K562 (cell line): ENCODE measurements at regions not wholly inside any gene's neighbourhood (a gene's known extent, or its start where the extent isn't known, plus 50 kb on each side); places are given as distances from the start of the nearest gene placed in this dataset.

Experiments used
- ATAC-seq: fragments of 200-7000 bp; cut with Tn5 transposase; 3 replicates; pipeline ENCODE4 v1.9.1; 2020; ENCODE audit warnings: moderate library complexity
- BruUV-seq: library from RNA; stranded (reverse); fragments of 400-500 nt; replicated peaks from 2 replicates; lab custom pipeline; 2021; lab: Mats Ljungman, UMichigan
- CTCF ChIA-PET: fragments of 300-600 bp; formaldehyde crosslinking; extraction: SDS; loops from one replicate; lab custom pipeline; 2021; ENCODE audit warnings: low intra/inter-chr PET ratio; lab: Yijun Ruan, JAX
- POLR2A ChIA-PET: fragments of 300-600, 350-650 bp; sonication (Branson Sonifier 250); formaldehyde crosslinking; extraction: SDS; loops from one replicate; lab custom pipeline; 2021; ENCODE audit warnings: antibody characterized with exemption, inconsistent platforms; lab: Yijun Ruan, JAX
- DNase-seq, 4 experiments: peaks; one replicate each; pipeline versions ENCODE4 v3.0.0 to v3.0.0-alpha.2; 2011 to 2018; ENCODE audit warnings: low spot score in 3 of 4, mixed read lengths in 3 of 4; ENCODE audit errors: extremely low read depth in 1 of 4
- FAIRE-seq: peaks from 2 replicates; lab custom pipeline; 2011; peaks lifted over from hg19 to GRCh38; lab: Jason Lieb, UNC
- H2AFZ ChIP-seq: 2 replicates; pipeline ENCODE4 v1.6.0; 2011; ENCODE audit warnings: low read depth, low read length, control low read depth, inconsistent platforms
- H3K27ac ChIP-seq: fragments of 200-600 bp; 3 replicates; pipeline ENCODE4 v1.8.0; 2011; ENCODE audit warnings: low read depth, mild to moderate bottlenecking, control low read depth, inconsistent platforms, low read length, moderate library complexity, mixed read lengths; ENCODE audit errors: extremely low read depth
- H3K27me3 ChIP-seq, 2 experiments: fragments of 300-600 bp in 1 of 2; 2 replicates in 1 of 2; 3 replicates in 1 of 2; pipeline versions ENCODE4 v1.6.0 to v1.8.0; 2011; ENCODE audit warnings: inconsistent platforms in 2 of 2, low read length in 2 of 2, mild to moderate bottlenecking in 1 of 2, mixed read lengths in 1 of 2, moderate library complexity in 1 of 2; ENCODE audit not compliant: control insufficient read depth in 2 of 2, insufficient read depth in 2 of 2
- H3K36me3 ChIP-seq: fragments of 300-600 bp; 3 replicates; pipeline ENCODE4 v1.8.0; 2011; ENCODE audit warnings: mild to moderate bottlenecking, low read length, inconsistent platforms; ENCODE audit not compliant: control insufficient read depth, insufficient read depth
- H3K4me1 ChIP-seq, 2 experiments: fragments of 200-600 bp in 1 of 2; replicated peaks in 1 of 2; 2 replicates in 1 of 2; 3 replicates in 1 of 2; pipeline versions ENCODE4 v1.5.1 to v1.8.0; 2011; ENCODE audit warnings: inconsistent platforms in 2 of 2, low read length in 2 of 2, mild to moderate bottlenecking in 1 of 2, mixed read lengths in 1 of 2, moderate library complexity in 1 of 2; ENCODE audit not compliant: control insufficient read depth in 2 of 2, insufficient read depth in 2 of 2
- H3K4me2 ChIP-seq: 2 replicates; pipeline ENCODE4 v1.6.1; 2011; ENCODE audit warnings: low read length, control low read depth, inconsistent platforms, mixed read lengths; ENCODE audit not compliant: insufficient read depth
- H3K4me3 ChIP-seq: fragments of 200-600 bp; sonication (generic), shearing (Covaris generic); 2 replicates; pipeline ENCODE4 v1.5.1; 2016; ENCODE audit warnings: control low read depth, inconsistent platforms
- H3K79me2 ChIP-seq: fragments of 200-600 bp; 3 replicates; pipeline ENCODE4 v1.8.0; 2011; ENCODE audit warnings: low read length, inconsistent platforms; ENCODE audit not compliant: control insufficient read depth, insufficient read depth
- H3K9ac ChIP-seq, 2 experiments: 2 replicates each; pipeline versions ENCODE4 v1.6.0 to v1.6.1; 2011; ENCODE audit warnings: low read depth in 2 of 2, low read length in 2 of 2, control low read depth in 1 of 2, inconsistent platforms in 1 of 2, mild to moderate bottlenecking in 1 of 2, mixed read lengths in 1 of 2; ENCODE audit not compliant: insufficient read depth in 1 of 2
- H3K9me1 ChIP-seq: one replicate; pipeline ENCODE4 v1.6.0; 2011; ENCODE audit warnings: inconsistent platforms, mild to moderate bottlenecking, low read length, moderate library complexity; ENCODE audit not compliant: control insufficient read depth, insufficient read depth
- H3K9me3 ChIP-seq: replicated peaks from 2 replicates; pipeline ENCODE4 v1.5.1; 2011; ENCODE audit warnings: low read depth, low read length, inconsistent platforms; ENCODE audit not compliant: control insufficient read depth, insufficient read depth
- H4K20me1 ChIP-seq: replicated peaks from 2 replicates; pipeline ENCODE4 v1.6.1; 2011; ENCODE audit warnings: low read length, inconsistent platforms, mixed read lengths; ENCODE audit not compliant: control insufficient read depth, insufficient read depth
- CHD1 ChIP-seq: fragments of 200-600 bp; sonication (generic); IDR thresholded peaks from one replicate; pipeline ENCODE4 v1.6.1; 2012; ENCODE audit warnings: mild to moderate bottlenecking, moderate library complexity, low read length, inconsistent platforms
- FOS ChIP-seq: IDR thresholded peaks from 3 replicates; pipeline ENCODE4 v1.6.1; 2011; ENCODE audit not compliant: insufficient read length; ENCODE audit errors: extremely low read depth
- GMEB1 ChIP-seq: fragments of 250-450 bp; sonication (Bioruptor Pico); IDR thresholded peaks from 2 replicates; pipeline ENCODE4 v1.4.0; 2020; ENCODE audit warnings: mild to moderate bottlenecking
- PBX2 ChIP-seq, 2 experiments: IDR thresholded peaks in 1 of 2; conservative IDR thresholded peaks in 1 of 2; 2 replicates each; pipeline ENCODE4 v1.6.1; 2016; ENCODE audit warnings: low read depth in 2 of 2, mild to moderate bottlenecking in 1 of 2, missing compliant biosample characterization in 1 of 2, missing genetic modification characterization in 1 of 2, moderate library complexity in 1 of 2
- WGBS: fragments of 100-300 bp; shearing (Covaris generic); methylation state at CpG from one replicate; pipeline ENCODE4 v1.1.6; 2016; ENCODE audit warnings: low coverage, mixed read lengths; ENCODE audit not compliant: insufficient coverage; ENCODE audit errors: missing lambda C conversion rate; 5-methylcytosine and 5-hydroxymethylcytosine counted together
- in situ Hi-C: fragments of 300-500 bp; cut with MboI; formaldehyde crosslinking; loops from 4 replicates; pipeline ENCODE4 v1.15.0; 2018; ENCODE audit warnings: inconsistent platforms, mixed read lengths
- intact Hi-C: fragments of 100-400 bp; cut with micrococcal nuclease; formaldehyde crosslinking; loops from 2 replicates; pipeline ENCODE4 v1.14.2; 2022
- TF ChIP-seq, protein P1 (sequence below): fragments of 150-350 bp; IDR thresholded peaks from 2 replicates; pipeline ENCODE4 v1.6.1; 2014; ENCODE audit warnings: low read depth, mild to moderate bottlenecking, low read length, borderline replicate concordance
- TF ChIP-seq, protein P2 (sequence below): sonication (generic); formaldehyde crosslinking; IDR thresholded peaks from 2 replicates; pipeline ENCODE4 v1.8.0; 2022; ENCODE audit warnings: mild to moderate bottlenecking, missing genetic modification reagents

DNA sequence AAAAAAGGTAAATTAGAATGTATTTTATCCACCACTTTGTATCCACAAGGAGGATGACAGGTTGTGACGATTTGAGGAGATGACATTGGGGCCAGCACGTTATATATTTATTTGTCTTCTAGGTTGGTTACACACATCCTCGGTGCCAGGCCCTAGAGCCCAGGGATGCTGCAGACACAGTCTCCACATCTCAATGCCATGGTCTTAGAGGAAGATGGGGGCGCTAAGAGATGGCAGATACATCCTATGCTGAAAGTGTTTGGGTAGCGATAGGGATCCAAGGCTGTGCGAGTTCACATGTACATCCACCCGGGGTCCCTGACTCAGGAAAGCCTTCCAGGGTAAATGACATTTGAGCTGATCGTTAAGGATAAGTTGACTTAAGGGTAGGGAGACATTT lies 193.1 kb upstream of the GSC start:
- no peak overlapping the region for H3K4me3 ChIP-seq
- ChIA-PET CTCF (no interaction called here), POLR2A (no interaction called here)
- DNase-seq (no peak), ATAC-seq (no peak), FAIRE-seq (no peak)
- H2AFZ ChIP-seq: no peak overlapping the region
- no peaks in the 10 kb centered on the region for H3K9me3 ChIP-seq
- no peaks in the 10 kb centered on the region for H3K9me1 ChIP-seq
- no TSS peak for BruUV-seq
- no peak overlapping the region for H3K27ac ChIP-seq
- H3K79me2 ChIP-seq: no peaks in the 10 kb centered on the region
- no peak overlapping the region for H3K9ac ChIP-seq
- WGBS: 0% methylated on average over 8 of the region's 8 CpGs
- in situ Hi-C loops (no loop called here), intact Hi-C loops (no loop called here)
- no peak overlapping the region for H3K4me2 ChIP-seq
- no peaks in the 10 kb centered on the region for H3K4me1 ChIP-seq
- H3K36me3 ChIP-seq: no peaks in the 10 kb centered on the region
- H3K27me3 ChIP-seq: no peaks in the 10 kb centered on the region; a peak in 1 of 5 replicates
- H4K20me1 ChIP-seq: no peaks in the 10 kb centered on the region
- TF ChIP-seq GMEB1 (CRISPR knock-in tag): no peak
- TF ChIP-seq PBX2 (CRISPR knock-in tag; IDR thresholded peaks at IDR 0.05; ENCODE audit: low read depth): no peak
- no peak for TF ChIP-seq PBX2 (tag; conservative IDR thresholded peaks at IDR 0.05; ENCODE audit: low read depth)
- TF ChIP-seq, protein P1, sequence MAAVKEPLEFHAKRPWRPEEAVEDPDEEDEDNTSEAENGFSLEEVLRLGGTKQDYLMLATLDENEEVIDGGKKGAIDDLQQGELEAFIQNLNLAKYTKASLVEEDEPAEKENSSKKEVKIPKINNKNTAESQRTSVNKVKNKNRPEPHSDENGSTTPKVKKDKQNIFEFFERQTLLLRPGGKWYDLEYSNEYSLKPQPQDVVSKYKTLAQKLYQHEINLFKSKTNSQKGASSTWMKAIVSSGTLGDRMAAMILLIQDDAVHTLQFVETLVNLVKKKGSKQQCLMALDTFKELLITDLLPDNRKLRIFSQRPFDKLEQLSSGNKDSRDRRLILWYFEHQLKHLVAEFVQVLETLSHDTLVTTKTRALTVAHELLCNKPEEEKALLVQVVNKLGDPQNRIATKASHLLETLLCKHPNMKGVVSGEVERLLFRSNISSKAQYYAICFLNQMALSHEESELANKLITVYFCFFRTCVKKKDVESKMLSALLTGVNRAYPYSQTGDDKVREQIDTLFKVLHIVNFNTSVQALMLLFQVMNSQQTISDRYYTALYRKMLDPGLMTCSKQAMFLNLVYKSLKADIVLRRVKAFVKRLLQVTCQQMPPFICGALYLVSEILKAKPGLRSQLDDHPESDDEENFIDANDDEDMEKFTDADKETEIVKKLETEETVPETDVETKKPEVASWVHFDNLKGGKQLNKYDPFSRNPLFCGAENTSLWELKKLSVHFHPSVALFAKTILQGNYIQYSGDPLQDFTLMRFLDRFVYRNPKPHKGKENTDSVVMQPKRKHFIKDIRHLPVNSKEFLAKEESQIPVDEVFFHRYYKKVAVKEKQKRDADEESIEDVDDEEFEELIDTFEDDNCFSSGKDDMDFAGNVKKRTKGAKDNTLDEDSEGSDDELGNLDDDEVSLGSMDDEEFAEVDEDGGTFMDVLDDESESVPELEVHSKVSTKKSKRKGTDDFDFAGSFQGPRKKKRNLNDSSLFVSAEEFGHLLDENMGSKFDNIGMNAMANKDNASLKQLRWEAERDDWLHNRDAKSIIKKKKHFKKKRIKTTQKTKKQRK: no peak
- TF ChIP-seq, protein P2, sequence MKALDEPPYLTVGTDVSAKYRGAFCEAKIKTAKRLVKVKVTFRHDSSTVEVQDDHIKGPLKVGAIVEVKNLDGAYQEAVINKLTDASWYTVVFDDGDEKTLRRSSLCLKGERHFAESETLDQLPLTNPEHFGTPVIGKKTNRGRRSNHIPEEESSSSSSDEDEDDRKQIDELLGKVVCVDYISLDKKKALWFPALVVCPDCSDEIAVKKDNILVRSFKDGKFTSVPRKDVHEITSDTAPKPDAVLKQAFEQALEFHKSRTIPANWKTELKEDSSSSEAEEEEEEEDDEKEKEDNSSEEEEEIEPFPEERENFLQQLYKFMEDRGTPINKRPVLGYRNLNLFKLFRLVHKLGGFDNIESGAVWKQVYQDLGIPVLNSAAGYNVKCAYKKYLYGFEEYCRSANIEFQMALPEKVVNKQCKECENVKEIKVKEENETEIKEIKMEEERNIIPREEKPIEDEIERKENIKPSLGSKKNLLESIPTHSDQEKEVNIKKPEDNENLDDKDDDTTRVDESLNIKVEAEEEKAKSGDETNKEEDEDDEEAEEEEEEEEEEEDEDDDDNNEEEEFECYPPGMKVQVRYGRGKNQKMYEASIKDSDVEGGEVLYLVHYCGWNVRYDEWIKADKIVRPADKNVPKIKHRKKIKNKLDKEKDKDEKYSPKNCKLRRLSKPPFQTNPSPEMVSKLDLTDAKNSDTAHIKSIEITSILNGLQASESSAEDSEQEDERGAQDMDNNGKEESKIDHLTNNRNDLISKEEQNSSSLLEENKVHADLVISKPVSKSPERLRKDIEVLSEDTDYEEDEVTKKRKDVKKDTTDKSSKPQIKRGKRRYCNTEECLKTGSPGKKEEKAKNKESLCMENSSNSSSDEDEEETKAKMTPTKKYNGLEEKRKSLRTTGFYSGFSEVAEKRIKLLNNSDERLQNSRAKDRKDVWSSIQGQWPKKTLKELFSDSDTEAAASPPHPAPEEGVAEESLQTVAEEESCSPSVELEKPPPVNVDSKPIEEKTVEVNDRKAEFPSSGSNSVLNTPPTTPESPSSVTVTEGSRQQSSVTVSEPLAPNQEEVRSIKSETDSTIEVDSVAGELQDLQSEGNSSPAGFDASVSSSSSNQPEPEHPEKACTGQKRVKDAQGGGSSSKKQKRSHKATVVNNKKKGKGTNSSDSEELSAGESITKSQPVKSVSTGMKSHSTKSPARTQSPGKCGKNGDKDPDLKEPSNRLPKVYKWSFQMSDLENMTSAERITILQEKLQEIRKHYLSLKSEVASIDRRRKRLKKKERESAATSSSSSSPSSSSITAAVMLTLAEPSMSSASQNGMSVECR (CRISPR knock-in tag): no peak
- no peak for TF ChIP-seq CHD1
- no peak for TF ChIP-seq FOS
